Tibial artery (tissue), 4 donors: ENCODE measurements at regions not wholly inside any gene's neighbourhood (a gene's known extent, or its start where the extent isn't known, plus 50 kb on each side); places are given as distances from the start of the nearest gene placed in this dataset.

Source experiments
- DNase-seq, 2 donors: peaks; one replicate each; pipeline ENCODE4 v3.0.0-alpha.2; 2019
- H3K27ac ChIP-seq, 2 donors: fragments of 200-600 bp; sonication (generic) in 1 of 2; 1 replicate in 1 of 2; 2 replicates in 1 of 2; pipeline ENCODE4 v1.5.1; 2018 to 2019; ENCODE audit warnings: mild to moderate bottlenecking in 1 of 2
- H3K27me3 ChIP-seq, 2 donors: fragments of 200-600 bp; sonication (generic) in 1 of 2; one replicate each; pipeline versions ENCODE4 v1.5.1 to v1.6.0; 2016 to 2019
- H3K36me3 ChIP-seq, 3 donors: fragments of 200-600 bp; sonication (generic) in 2 of 3; one replicate each; pipeline ENCODE4 v1.5.1; 2016 to 2019; ENCODE audit warnings: mild to moderate bottlenecking in 2 of 3
- H3K4me1 ChIP-seq, 4 donors: fragments of 200-600 bp; sonication (generic) in 2 of 4; 1 replicate in 3 of 4; 2 replicates in 1 of 4; pipeline ENCODE4 v1.5.1; 2016 to 2019
- H3K4me3 ChIP-seq, 2 donors: fragments of 200-600 bp; sonication (generic) in 1 of 2; 1 replicate in 1 of 2; 2 replicates in 1 of 2; pipeline ENCODE4 v1.5.1; 2018 to 2019; ENCODE audit warnings: mild to moderate bottlenecking in 2 of 2
- H3K9me3 ChIP-seq, 3 donors: fragments of 200-600 bp; sonication (generic) in 1 of 3; one replicate each; pipeline ENCODE4 v1.5.1; 2016 to 2019
- intact Hi-C: fragments of 100-400 bp; cut with DNase I; formaldehyde crosslinking; loops from one replicate; pipeline ENCODE4 v1.15.0; 2023; ENCODE audit warnings: low total_unique reads
- TF ChIP-seq, protein P1 (sequence below), 2 experiments: fragments of 200-600 bp in 1 of 2; fragments of 450-650 bp in 1 of 2; IDR thresholded peaks; one replicate each; pipeline ENCODE4 v1.5.1; 2017 to 2019; ENCODE audit warnings: antibody characterized with exemption in 2 of 2, mild to moderate bottlenecking in 1 of 2, moderate library complexity in 1 of 2

DNA sequence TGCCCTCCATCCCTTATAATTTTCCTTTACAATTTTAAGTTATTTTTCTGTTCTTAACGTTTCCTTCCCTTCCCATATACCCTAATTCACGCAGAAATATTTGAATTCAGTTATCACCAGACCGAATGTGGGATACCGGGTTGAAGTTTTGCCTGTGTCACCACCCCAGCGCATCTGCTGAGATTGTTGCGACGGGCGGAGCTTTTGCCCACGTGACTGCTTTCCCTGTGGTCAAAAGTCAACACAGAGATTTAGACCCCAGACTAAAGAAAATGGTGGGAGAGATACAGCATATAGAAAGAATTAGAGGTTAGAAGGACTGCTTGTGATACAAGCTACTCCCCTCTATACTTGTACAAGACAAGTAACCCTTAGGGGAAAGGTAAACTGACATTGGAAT lies 326.4 kb upstream of the CTNND2 start:
- Histone ChIP-seq H3K27me3 (no peaks in the 10 kb centered on the region), H3K9me3 (peaks cover 0 to 5% (median 0%) of the 10 kb centered on the region in 3 donors), H3K4me3 (no peak overlapping the region), H3K4me1 (no peaks in the 10 kb centered on the region), H3K36me3 (no peaks in the 10 kb centered on the region), H3K27ac (no peak overlapping the region)
- no peak for DNase-seq
- intact Hi-C loops = no loop called here
- TF ChIP-seq, protein P1, sequence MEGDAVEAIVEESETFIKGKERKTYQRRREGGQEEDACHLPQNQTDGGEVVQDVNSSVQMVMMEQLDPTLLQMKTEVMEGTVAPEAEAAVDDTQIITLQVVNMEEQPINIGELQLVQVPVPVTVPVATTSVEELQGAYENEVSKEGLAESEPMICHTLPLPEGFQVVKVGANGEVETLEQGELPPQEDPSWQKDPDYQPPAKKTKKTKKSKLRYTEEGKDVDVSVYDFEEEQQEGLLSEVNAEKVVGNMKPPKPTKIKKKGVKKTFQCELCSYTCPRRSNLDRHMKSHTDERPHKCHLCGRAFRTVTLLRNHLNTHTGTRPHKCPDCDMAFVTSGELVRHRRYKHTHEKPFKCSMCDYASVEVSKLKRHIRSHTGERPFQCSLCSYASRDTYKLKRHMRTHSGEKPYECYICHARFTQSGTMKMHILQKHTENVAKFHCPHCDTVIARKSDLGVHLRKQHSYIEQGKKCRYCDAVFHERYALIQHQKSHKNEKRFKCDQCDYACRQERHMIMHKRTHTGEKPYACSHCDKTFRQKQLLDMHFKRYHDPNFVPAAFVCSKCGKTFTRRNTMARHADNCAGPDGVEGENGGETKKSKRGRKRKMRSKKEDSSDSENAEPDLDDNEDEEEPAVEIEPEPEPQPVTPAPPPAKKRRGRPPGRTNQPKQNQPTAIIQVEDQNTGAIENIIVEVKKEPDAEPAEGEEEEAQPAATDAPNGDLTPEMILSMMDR (IDR thresholded peaks at IDR 0.05) = no peak

DNA sequence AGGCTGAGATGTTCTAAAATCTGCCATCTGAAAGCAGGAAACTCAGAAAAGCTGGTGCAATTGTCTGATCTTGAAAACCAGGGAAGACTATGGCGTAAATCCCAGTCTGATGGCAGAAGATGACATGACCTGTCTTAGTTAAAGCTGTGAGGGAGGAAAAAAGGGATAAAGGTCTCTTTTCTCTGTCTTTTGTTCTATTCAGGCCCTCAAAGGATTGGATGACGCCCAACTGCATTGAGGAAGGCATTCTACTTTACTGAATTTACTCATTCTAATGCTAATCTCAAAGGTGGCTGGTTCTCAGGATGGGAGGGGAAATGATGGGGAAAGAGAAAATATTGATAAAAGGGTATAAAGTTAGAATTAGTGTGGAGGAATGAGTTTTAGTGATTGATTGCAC lies 312.8 kb upstream of the CTNND2 start:
- Histone ChIP-seq H3K4me1 (no peaks in the 10 kb centered on the region), H3K9me3 (peaks cover 0 to 4% (median 0%) of the 10 kb centered on the region in 3 donors), H3K4me3 (no peak overlapping the region), H3K27ac (no peak overlapping the region), H3K36me3 (no peaks in the 10 kb centered on the region), H3K27me3 (no peaks in the 10 kb centered on the region)
- intact Hi-C loops = no loop called here
- TF ChIP-seq, protein P1 (IDR thresholded peaks at IDR 0.05) = no peak
- DNase-seq = no peak

DNA sequence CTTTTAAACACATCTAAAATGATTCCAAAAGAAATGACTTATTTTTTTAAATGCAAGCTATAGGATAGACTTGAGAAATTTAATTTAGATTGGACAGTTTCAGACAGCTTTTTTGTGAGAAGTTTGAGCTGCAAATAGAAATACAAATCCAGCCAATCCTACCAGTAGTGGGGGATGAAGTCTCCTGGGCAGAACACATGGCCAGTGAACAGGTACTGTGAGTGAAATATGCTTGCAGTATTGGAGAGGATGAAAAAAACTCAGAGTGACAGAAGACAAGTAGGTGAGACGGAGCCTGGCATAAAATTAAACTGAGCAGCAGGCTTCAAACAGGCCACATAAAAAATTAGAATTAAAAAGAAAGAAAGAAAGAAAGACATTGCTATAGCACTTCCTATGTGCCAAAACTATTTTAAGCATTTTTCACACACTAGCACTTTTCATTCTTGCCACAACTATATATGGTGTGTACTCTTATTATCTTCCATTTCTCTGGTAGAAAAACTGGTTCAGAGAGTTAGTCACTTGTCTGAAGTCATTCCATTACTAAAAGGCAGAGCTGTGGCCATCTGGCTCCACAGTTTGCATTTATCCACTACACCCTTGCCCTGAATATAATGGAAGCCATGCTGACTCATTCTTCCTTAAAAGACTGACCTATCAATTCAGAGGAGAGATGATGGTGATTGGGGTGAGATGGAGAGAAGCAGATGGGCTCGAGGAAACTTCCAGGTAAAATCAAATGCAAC lies 310.2 kb upstream of the CTNND2 start:
- Histone ChIP-seq H3K4me1 (no peaks in the 10 kb centered on the region), H3K27me3 (no peaks in the 10 kb centered on the region), H3K9me3 (peaks cover 0 to 4% (median 0%) of the 10 kb centered on the region in 3 donors), H3K27ac (no peak overlapping the region), H3K4me3 (no peak overlapping the region), H3K36me3 (no peaks in the 10 kb centered on the region)
- intact Hi-C loops = no loop called here
- no peak for DNase-seq
- TF ChIP-seq, protein P1 (IDR thresholded peaks at IDR 0.05) = no peak

DNA sequence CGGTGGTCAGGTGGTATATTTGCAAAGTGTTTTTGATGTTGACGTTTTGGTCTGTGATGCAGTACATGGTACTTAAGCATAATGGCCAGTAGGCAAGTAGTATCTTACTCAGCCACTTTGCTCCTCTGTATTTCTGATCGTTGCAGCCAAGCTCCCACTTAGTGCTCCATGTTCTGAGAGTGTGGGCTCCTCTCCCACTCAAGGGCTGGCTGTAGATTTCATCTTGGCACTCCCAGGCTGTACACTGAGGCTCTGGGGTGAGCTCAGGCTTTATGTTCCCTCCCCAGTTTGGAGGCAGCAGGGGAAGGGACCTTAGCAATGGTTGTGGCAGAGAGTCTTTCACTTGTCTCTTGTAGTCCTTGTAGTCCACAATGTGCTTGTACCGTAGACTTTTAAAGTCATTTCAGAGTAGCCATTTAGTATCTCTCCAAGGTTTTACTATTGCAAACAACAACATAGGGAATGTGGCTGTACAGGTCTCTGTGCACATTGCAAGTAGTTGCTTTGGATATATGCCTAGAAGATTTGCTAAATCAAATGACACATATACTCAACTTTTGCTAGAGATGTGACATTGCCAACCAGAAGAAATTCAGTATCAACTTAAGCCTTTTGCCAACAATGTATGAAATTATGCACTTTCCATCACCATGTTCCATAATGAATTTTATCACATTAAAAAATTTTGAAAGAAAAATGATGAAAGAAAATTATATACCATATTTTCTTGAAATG lies 304.3 kb upstream of the CTNND2 start:
- H3K27me3 ChIP-seq = no peaks in the 10 kb centered on the region
- no peaks in the 10 kb centered on the region for H3K9me3 ChIP-seq
- no peak overlapping the region for H3K27ac ChIP-seq
- H3K36me3 ChIP-seq = no peaks in the 10 kb centered on the region
- intact Hi-C loops = no loop called here
- TF ChIP-seq, protein P1 (IDR thresholded peaks at IDR 0.05) = no peak
- DNase-seq = no peak
- no peaks in the 10 kb centered on the region for H3K4me1 ChIP-seq
- no peak overlapping the region for H3K4me3 ChIP-seq

DNA sequence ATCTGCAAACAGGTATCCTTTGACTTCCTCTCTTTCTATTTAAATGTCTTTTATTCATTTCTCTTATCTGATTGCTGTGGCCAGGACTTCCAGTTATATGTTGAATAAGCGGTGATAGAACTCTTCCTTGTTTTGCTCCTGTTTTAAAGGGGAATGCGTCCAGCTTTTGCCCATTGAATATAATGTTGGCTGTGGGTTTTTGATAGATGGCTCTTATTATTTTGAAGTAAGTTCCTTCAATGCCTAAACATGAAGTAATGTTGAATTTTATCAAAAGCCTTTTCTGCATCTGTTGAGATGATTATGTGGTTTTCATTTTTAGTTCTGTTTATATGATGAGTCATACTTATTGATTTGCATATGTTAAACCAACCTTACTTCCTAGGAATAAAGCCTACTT lies 300.5 kb upstream of the CTNND2 start:
- no peaks in the 10 kb centered on the region for H3K36me3 ChIP-seq
- H3K4me3 ChIP-seq = no peak overlapping the region
- intact Hi-C loops = no loop called here
- TF ChIP-seq, protein P1 (IDR thresholded peaks at IDR 0.05) = no peak
- H3K27ac ChIP-seq = no peak overlapping the region
- no peak for DNase-seq
- H3K9me3 ChIP-seq = no peaks in the 10 kb centered on the region
- H3K4me1 ChIP-seq = no peaks in the 10 kb centered on the region
- H3K27me3 ChIP-seq = no peaks in the 10 kb centered on the region
